ENCODE measurements at regions not wholly inside any gene's neighbourhood (a gene's known extent, or its start where the extent isn't known, plus 50 kb on each side); places are given as distances from the start of the nearest gene placed in this dataset.

DNA sequence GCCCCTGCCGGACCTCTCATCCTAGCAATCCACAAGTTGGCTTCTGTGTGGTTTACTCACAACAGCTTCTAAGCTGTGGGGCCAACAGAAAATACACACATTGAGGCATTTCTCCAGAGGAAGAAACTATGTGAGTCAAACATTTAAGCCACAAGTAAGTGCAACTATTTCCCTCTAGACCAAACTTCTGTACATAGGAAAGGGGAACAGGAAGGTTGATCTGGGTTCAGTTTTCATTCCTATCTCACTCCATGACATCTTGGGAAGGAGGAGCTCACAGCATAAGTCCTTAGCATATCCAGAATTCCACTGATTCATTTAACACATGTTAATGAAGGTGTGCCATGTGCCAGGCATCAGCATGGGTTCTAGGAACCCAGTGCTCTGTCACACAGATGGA is 72.8 kb upstream of the PICALM start:
- no peaks in the 10 kb centered on the region for H3K27me3 ChIP-seq (ENCODE audit: control insufficient read depth, insufficient read depth, low read length)
- ATAC-seq (no peak), DNase-seq (ENCODE audit: low read depth, low spot score) (no peak)
- ChIA-PET POLR2A (no interaction called here), CTCF (no interaction called here)
- no peaks in the 10 kb centered on the region for H3K36me3 ChIP-seq (ENCODE audit: control insufficient read depth, insufficient read depth, low read length)
- no peak overlapping the region for H3K27ac ChIP-seq (ENCODE audit: low read length)
- TF ChIP-seq POLR2AphosphoS5 (IDR thresholded peaks at IDR 0.05; ENCODE audit: low read depth, low read length), result no peak
- no peak for TF ChIP-seq SIN3A (IDR thresholded peaks at IDR 0.05; ENCODE audit: borderline replicate concordance, insufficient read depth, low read depth, low read length)
- no peak for TF ChIP-seq CTCF (IDR thresholded peaks at IDR 0.05)
- no peak for TF ChIP-seq REST (IDR thresholded peaks at IDR 0.05; ENCODE audit: insufficient read depth in 1 of 2, low read depth in 2 of 2, low read length in 1 of 2)
- TF ChIP-seq TCF7L2 (IDR thresholded peaks at IDR 0.05; ENCODE audit: low read depth, low read length), result no peak
- H3K4me1 ChIP-seq (ENCODE audit: control insufficient read depth, insufficient read depth, low read length), result no peaks in the 10 kb centered on the region
- H3K9me3 ChIP-seq (ENCODE audit: control insufficient read depth, insufficient read depth, low read depth, low read length), result no peaks in the 10 kb centered on the region
- intact Hi-C loops (cut with micrococcal nuclease; ENCODE audit: unreplicated experiment), result no loop called here
- no TSS peak for BruUV-seq (replicated peaks)
- no peak overlapping the region for H3K4me3 ChIP-seq (ENCODE audit: low read depth in 2 of 2, low read length in 2 of 2)
- in situ Hi-C loops (cut with HindIII; ENCODE audit: low pct_unique_long_range_greater_than_20kb, low sequenced_read_pairs), result no loop called here

DNA sequence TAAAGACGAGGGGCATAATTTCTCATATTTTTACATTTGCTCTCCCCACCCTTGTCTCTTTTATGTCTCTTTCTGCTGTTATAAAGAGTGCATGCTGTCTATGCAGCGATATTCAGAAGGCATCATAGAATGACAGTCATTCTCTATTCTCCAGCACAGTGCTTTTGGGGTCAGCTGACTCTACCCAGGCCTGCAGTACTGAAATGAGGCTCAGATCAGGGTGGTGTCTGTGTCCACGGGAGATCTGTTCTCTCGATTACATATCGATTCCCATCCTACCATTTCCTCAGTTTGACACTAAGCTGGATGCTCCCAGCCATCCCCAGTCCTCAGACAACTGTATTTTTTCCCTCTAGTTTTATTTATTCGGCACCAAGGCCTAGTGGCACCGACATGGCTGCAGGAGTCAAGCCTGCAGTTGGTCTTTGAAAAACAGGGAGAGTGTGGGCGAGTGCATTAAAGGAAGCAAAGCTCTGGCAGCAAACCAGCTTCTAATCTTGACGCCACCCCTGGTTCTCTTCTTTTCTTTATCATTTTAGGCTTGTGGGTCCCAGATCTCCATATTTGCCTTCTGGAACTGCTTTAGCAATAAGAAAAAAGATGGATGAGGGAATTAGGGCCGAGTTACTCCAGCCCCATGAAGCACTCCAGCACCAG is 71.6 kb upstream of the PICALM start:
- H3K4me1 ChIP-seq (ENCODE audit: control insufficient read depth, insufficient read depth, low read length), result no peaks in the 10 kb centered on the region
- intact Hi-C loops (cut with micrococcal nuclease; ENCODE audit: unreplicated experiment), result no loop called here
- TF ChIP-seq TCF7L2 (IDR thresholded peaks at IDR 0.05; ENCODE audit: low read depth, low read length) (no peak), CTCF (IDR thresholded peaks at IDR 0.05) (no peak), POLR2AphosphoS5 (IDR thresholded peaks at IDR 0.05; ENCODE audit: low read depth, low read length) (no peak), REST (IDR thresholded peaks at IDR 0.05; ENCODE audit: insufficient read depth in 1 of 2, low read depth in 2 of 2, low read length in 1 of 2) (no peak), SIN3A (IDR thresholded peaks at IDR 0.05; ENCODE audit: borderline replicate concordance, insufficient read depth, low read depth, low read length) (no peak)
- no peaks in the 10 kb centered on the region for H3K36me3 ChIP-seq (ENCODE audit: control insufficient read depth, insufficient read depth, low read length)
- H3K4me3 ChIP-seq (ENCODE audit: low read depth in 2 of 2, low read length in 2 of 2), result no peak overlapping the region
- ChIA-PET CTCF (no interaction called here), POLR2A (no interaction called here)
- BruUV-seq (replicated peaks), result no TSS peak
- no peak overlapping the region for H3K27ac ChIP-seq (ENCODE audit: low read length)
- in situ Hi-C loops (cut with HindIII; ENCODE audit: low pct_unique_long_range_greater_than_20kb, low sequenced_read_pairs), result no loop called here
- H3K27me3 ChIP-seq (ENCODE audit: control insufficient read depth, insufficient read depth, low read length), result no peaks in the 10 kb centered on the region
- ATAC-seq (no peak), DNase-seq (ENCODE audit: low read depth, low spot score) (no peak)
- H3K9me3 ChIP-seq (ENCODE audit: control insufficient read depth, insufficient read depth, low read depth, low read length), result no peaks in the 10 kb centered on the region

Measured in Panc1 (cell line).